ENCODE measurements at regions not wholly inside any gene's neighbourhood (a gene's known extent, or its start where the extent isn't known, plus 50 kb on each side); places are given as distances from the start of the nearest gene placed in this dataset.

GRCh38 chr2:215633360-215633759 lies 197.5 kb upstream of the FN1 start:
- no peak for TF ChIP-seq TAF1 (IDR thresholded peaks at IDR 0.05; ENCODE audit: low read depth)
- TF ChIP-seq POLR2AphosphoS5 (IDR thresholded peaks at IDR 0.05), result no peak
- TF ChIP-seq, protein P1, sequence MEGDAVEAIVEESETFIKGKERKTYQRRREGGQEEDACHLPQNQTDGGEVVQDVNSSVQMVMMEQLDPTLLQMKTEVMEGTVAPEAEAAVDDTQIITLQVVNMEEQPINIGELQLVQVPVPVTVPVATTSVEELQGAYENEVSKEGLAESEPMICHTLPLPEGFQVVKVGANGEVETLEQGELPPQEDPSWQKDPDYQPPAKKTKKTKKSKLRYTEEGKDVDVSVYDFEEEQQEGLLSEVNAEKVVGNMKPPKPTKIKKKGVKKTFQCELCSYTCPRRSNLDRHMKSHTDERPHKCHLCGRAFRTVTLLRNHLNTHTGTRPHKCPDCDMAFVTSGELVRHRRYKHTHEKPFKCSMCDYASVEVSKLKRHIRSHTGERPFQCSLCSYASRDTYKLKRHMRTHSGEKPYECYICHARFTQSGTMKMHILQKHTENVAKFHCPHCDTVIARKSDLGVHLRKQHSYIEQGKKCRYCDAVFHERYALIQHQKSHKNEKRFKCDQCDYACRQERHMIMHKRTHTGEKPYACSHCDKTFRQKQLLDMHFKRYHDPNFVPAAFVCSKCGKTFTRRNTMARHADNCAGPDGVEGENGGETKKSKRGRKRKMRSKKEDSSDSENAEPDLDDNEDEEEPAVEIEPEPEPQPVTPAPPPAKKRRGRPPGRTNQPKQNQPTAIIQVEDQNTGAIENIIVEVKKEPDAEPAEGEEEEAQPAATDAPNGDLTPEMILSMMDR (IDR thresholded peaks at IDR 0.05; ENCODE audit: poor library complexity, severe bottlenecking), result no peak
- TF ChIP-seq EZH2 (IDR thresholded peaks at IDR 0.05; ENCODE audit: borderline replicate concordance, insufficient read depth, low read length, poor library complexity, severe bottlenecking), result no peak
- no peak for TF ChIP-seq REST (IDR thresholded peaks at IDR 0.05; ENCODE audit: borderline replicate concordance)
- TF ChIP-seq MXI1 (conservative IDR thresholded peaks at IDR 0.05; ENCODE audit: poor library complexity, severe bottlenecking), result no peak
- no peak for TF ChIP-seq RAD21 (conservative IDR thresholded peaks at IDR 0.05)

Measured in neural cell (in vitro differentiated cells).